K562 (cell line): ENCODE measurements at regions not wholly inside any gene's neighbourhood (a gene's known extent, or its start where the extent isn't known, plus 50 kb on each side); places are given as distances from the start of the nearest gene placed in this dataset.

Experiments
- ARID2 ChIP-seq: fragments of 450-650 bp; IDR thresholded peaks from 2 replicates; pipeline ENCODE4 v1.6.1; 2017; ENCODE audit warnings: antibody characterized with exemption, mild to moderate bottlenecking
- C11orf30 ChIP-seq: fragments of 450-650 bp; IDR thresholded peaks from 2 replicates; pipeline ENCODE4 v1.6.1; 2016; ENCODE audit warnings: low read depth, mild to moderate bottlenecking
- CHCHD3 ChIP-seq: fragments of 250-450 bp; sonication (Bioruptor Pico); IDR thresholded peaks from 2 replicates; pipeline ENCODE4 v2.1.2; 2022; ENCODE audit warnings: mild to moderate bottlenecking
- FIP1L1 ChIP-seq: fragments of 200-400 bp; formaldehyde crosslinking; IDR thresholded peaks from 2 replicates; pipeline ENCODE4 v1.6.1; 2018; ENCODE audit warnings: mild to moderate bottlenecking, low read depth, low read length; ENCODE audit not compliant: poor library complexity, severe bottlenecking
- FOXA1 ChIP-seq: fragments of 450-650 bp; IDR thresholded peaks from 2 replicates; pipeline ENCODE4 v1.6.1; 2016; ENCODE audit warnings: mild to moderate bottlenecking, borderline replicate concordance
- GTF2E2 ChIP-seq: fragments of 200-800 bp; sonication (Bioruptor generic); IDR thresholded peaks from 2 replicates; pipeline ENCODE4 v1.6.1; 2016; ENCODE audit warnings: missing genetic modification characterization, missing compliant biosample characterization
- HNRNPUL1 ChIP-seq: fragments of 200-400 bp; formaldehyde crosslinking; IDR thresholded peaks from 2 replicates; pipeline ENCODE4 v1.6.1; 2017; ENCODE audit warnings: low read length
- MEIS2 ChIP-seq: fragments of 450-650 bp; IDR thresholded peaks from 2 replicates; pipeline ENCODE4 v1.6.1; 2014; ENCODE audit warnings: mild to moderate bottlenecking; ENCODE audit not compliant: partially characterized antibody
- MTA2 ChIP-seq: fragments of 450-650 bp; IDR thresholded peaks from 2 replicates; pipeline ENCODE4 v1.6.1; 2016; ENCODE audit warnings: low read depth
- NFATC3 ChIP-seq: fragments of 450-650 bp; IDR thresholded peaks from 2 replicates; pipeline ENCODE4 v1.6.1; 2017; ENCODE audit warnings: mild to moderate bottlenecking
- POLR2AphosphoS5 ChIP-seq: IDR thresholded peaks from 2 replicates; pipeline ENCODE4 v1.6.1; 2011; ENCODE audit warnings: mild to moderate bottlenecking, low read depth, low read length, moderate library complexity; ENCODE audit not compliant: control insufficient read depth, insufficient read depth
- PRMT5 ChIP-seq: sonication (generic); formaldehyde crosslinking; IDR thresholded peaks from 2 replicates; pipeline ENCODE4 v1.5.0; 2020; ENCODE audit warnings: missing genetic modification reagents
- RBM22 ChIP-seq: fragments of 200-400 bp; formaldehyde crosslinking; IDR thresholded peaks from 2 replicates; pipeline ENCODE4 v1.6.1; 2018; ENCODE audit warnings: low read length, low read depth; ENCODE audit not compliant: poor library complexity, severe bottlenecking
- RFX1 ChIP-seq: fragments of 450-650 bp; IDR thresholded peaks from 2 replicates; pipeline ENCODE4 v1.6.1; 2016; ENCODE audit warnings: mild to moderate bottlenecking, moderate library complexity
- SAFB2 ChIP-seq: fragments of 200-400 bp; formaldehyde crosslinking; IDR thresholded peaks from 2 replicates; pipeline ENCODE4 v1.6.1; 2018; ENCODE audit warnings: borderline replicate concordance, low read length, low read depth, moderate library complexity; ENCODE audit not compliant: severe bottlenecking
- STAT5B ChIP-seq: fragments of 250-450 bp; sonication (Bioruptor Pico); IDR thresholded peaks from 2 replicates; pipeline ENCODE4 v1.8.0; 2021; ENCODE audit warnings: mild to moderate bottlenecking, inconsistent platforms
- TEAD2 ChIP-seq: fragments of 450-650 bp; IDR thresholded peaks from 2 replicates; pipeline ENCODE4 v1.6.1; 2016; ENCODE audit warnings: missing genetic modification characterization, control low read depth, missing compliant biosample characterization
- ZC3H8 ChIP-seq: fragments of 450-650 bp; IDR thresholded peaks from 2 replicates; pipeline ENCODE4 v1.6.1; 2017
- ZFPM2 ChIP-seq: fragments of 250-450 bp; sonication (Bioruptor Pico); IDR thresholded peaks from 2 replicates; pipeline ENCODE4 v1.5.1; 2022; ENCODE audit warnings: mild to moderate bottlenecking
- ZKSCAN8 ChIP-seq: fragments of 200-800 bp; sonication (Bioruptor generic); IDR thresholded peaks from 2 replicates; pipeline ENCODE4 v1.6.1; 2016; ENCODE audit warnings: missing genetic modification characterization, missing compliant biosample characterization
- ZNF134 ChIP-seq: fragments of 250-450 bp; sonication (Bioruptor Pico); conservative IDR thresholded peaks from 2 replicates; pipeline ENCODE4 v1.4.0; 2020
- ZNF551 ChIP-seq: fragments of 250-450 bp; sonication (Bioruptor Pico); IDR thresholded peaks from 2 replicates; pipeline ENCODE4 v1.5.0; 2021; ENCODE audit warnings: mild to moderate bottlenecking, moderate library complexity
- ZNF586 ChIP-seq: fragments of 450-650 bp; formaldehyde crosslinking; conservative IDR thresholded peaks from 2 replicates; pipeline ENCODE4 v1.4.0; 2020; ENCODE audit warnings: mild to moderate bottlenecking, moderate library complexity
- ZNF79 ChIP-seq: fragments of 250-450 bp; sonication (Bioruptor Pico); IDR thresholded peaks from 2 replicates; pipeline ENCODE4 v1.4.0; 2020; ENCODE audit warnings: low read depth, mild to moderate bottlenecking, moderate library complexity
- TF ChIP-seq, protein P1 (sequence below): fragments of 450-650 bp; IDR thresholded peaks from 2 replicates; pipeline ENCODE4 v1.6.1; 2016; ENCODE audit warnings: missing biosample characterization, missing genetic modification characterization
- TF ChIP-seq, protein P2 (sequence below): fragments of 250-450 bp; sonication (Bioruptor Pico); IDR thresholded peaks from 2 replicates; pipeline ENCODE4 v1.4.0; 2020

DNA sequence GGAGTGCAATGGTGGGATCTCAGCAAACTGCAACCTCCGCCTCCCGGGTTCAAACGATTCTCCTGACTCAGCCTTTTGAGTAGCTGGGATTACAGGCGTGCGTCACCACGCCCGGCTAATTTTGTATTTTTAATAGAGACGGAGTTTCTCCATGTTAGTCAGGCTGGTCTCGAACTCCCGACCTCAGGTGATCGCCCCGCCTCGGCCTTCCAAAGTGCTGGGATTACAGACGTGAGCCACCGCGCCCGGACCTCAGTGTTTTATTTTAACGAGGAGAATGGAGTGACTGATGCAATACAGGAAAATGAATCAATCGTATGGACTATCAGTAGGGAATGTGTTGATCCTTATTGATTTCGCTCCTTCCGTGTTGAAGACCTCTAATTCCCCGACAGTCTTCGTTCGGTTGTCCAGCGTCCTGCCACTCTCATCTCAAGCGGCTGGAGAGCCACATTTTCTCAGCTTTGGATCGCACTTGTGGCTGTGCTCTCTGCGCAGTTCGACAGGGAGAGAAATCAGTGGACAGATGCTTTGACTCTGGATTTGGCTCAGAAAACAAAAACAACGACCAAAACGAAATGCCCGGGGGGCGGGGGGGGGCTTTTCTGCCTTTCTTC, 166.2 kb downstream of the TRIM27 start (continued):
- TF ChIP-seq MEIS2, result peak; percentile 53
- no peak for TF ChIP-seq ZKSCAN8 (CRISPR knock-in tag)
- TF ChIP-seq ZNF79 (CRISPR knock-in tag), result no peak
- no peak for TF ChIP-seq SAFB2
- TF ChIP-seq FIP1L1, result no peak
- TF ChIP-seq GTF2E2 (tag), result no peak; the same call in none of the 2 replicates
- TF ChIP-seq ZC3H8, result no peak
- peak; percentile 99 for TF ChIP-seq C11orf30
- TF ChIP-seq MTA2, result no peak
- TF ChIP-seq ZFPM2 (CRISPR knock-in tag), result no peak
- TF ChIP-seq TEAD2 (tag), result no peak
- TF ChIP-seq, protein P1, sequence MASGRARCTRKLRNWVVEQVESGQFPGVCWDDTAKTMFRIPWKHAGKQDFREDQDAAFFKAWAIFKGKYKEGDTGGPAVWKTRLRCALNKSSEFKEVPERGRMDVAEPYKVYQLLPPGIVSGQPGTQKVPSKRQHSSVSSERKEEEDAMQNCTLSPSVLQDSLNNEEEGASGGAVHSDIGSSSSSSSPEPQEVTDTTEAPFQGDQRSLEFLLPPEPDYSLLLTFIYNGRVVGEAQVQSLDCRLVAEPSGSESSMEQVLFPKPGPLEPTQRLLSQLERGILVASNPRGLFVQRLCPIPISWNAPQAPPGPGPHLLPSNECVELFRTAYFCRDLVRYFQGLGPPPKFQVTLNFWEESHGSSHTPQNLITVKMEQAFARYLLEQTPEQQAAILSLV (tag), result peak; percentile 83
- TF ChIP-seq RBM22, result no peak
- TF ChIP-seq POLR2AphosphoS5, result no peak; the same call in 1 of the 2 replicates
- TF ChIP-seq CHCHD3 (CRISPR knock-in tag), result no peak
- no peak for TF ChIP-seq ZNF586 (CRISPR knock-in tag)
- no peak for TF ChIP-seq PRMT5
- TF ChIP-seq RFX1, result no peak
- TF ChIP-seq ARID2, result no peak
- no peak for TF ChIP-seq ZNF551 (CRISPR knock-in tag)
- TF ChIP-seq ZNF134, result no peak
- TF ChIP-seq NFATC3, result no peak
- TF ChIP-seq FOXA1, result no peak
- no peak for TF ChIP-seq STAT5B
- TF ChIP-seq HNRNPUL1, result no peak
- TF ChIP-seq, protein P2, sequence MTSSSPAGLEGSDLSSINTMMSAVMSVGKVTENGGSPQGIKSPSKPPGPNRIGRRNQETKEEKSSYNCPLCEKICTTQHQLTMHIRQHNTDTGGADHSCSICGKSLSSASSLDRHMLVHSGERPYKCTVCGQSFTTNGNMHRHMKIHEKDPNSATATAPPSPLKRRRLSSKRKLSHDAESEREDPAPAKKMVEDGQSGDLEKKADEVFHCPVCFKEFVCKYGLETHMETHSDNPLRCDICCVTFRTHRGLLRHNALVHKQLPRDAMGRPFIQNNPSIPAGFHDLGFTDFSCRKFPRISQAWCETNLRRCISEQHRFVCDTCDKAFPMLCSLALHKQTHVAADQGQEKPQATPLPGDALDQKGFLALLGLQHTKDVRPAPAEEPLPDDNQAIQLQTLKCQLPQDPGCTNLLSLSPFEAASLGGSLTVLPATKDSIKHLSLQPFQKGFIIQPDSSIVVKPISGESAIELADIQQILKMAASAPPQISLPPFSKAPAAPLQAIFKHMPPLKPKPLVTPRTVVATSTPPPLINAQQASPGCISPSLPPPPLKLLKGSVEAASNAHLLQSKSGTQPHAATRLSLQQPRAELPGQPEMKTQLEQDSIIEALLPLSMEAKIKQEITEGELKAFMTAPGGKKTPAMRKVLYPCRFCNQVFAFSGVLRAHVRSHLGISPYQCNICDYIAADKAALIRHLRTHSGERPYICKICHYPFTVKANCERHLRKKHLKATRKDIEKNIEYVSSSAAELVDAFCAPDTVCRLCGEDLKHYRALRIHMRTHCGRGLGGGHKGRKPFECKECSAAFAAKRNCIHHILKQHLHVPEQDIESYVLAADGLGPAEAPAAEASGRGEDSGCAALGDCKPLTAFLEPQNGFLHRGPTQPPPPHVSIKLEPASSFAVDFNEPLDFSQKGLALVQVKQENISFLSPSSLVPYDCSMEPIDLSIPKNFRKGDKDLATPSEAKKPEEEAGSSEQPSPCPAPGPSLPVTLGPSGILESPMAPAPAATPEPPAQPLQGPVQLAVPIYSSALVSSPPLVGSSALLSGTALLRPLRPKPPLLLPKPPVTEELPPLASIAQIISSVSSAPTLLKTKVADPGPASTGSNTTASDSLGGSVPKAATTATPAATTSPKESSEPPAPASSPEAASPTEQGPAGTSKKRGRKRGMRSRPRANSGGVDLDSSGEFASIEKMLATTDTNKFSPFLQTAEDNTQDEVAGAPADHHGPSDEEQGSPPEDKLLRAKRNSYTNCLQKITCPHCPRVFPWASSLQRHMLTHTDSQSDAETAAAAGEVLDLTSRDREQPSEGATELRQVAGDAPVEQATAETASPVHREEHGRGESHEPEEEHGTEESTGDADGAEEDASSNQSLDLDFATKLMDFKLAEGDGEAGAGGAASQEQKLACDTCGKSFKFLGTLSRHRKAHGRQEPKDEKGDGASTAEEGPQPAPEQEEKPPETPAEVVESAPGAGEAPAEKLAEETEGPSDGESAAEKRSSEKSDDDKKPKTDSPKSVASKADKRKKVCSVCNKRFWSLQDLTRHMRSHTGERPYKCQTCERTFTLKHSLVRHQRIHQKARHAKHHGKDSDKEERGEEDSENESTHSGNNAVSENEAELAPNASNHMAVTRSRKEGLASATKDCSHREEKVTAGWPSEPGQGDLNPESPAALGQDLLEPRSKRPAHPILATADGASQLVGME (CRISPR knock-in tag), result no peak
